OCI-LY3 (cell line): ENCODE measurements at regions not wholly inside any gene's neighbourhood (a gene's known extent, or its start where the extent isn't known, plus 50 kb on each side); places are given as distances from the start of the nearest gene placed in this dataset.

Experiments
- H2AFZ ChIP-seq: fragments of 200-600, 300-600 bp; shearing (Covaris generic); 2 replicates; pipeline ENCODE4 v1.6.0; 2014; ENCODE audit warnings: antibody characterized with exemption, low read depth, low read length
- H3K27ac ChIP-seq: fragments of 200-600, 300-600 bp; sonication (generic); 2 replicates; pipeline ENCODE4 v1.5.1; 2014; ENCODE audit warnings: mild to moderate bottlenecking, low read length, moderate library complexity, mixed read lengths
- H3K27me3 ChIP-seq: fragments of 200-600, 300-600 bp; sonication (generic); 2 replicates; pipeline ENCODE4 v1.6.1; 2014; ENCODE audit warnings: low read depth, low read length, mixed read lengths
- H3K36me3 ChIP-seq: fragments of 200-600, 300-600 bp; sonication (generic); replicated peaks from 2 replicates; pipeline ENCODE3; 2014; ENCODE audit warnings: low read depth, low read length, mixed read lengths
- H3K4me1 ChIP-seq: fragments of 300-600, 200-600 bp; sonication (generic); 2 replicates; pipeline ENCODE4 v1.6.1; 2014; ENCODE audit warnings: low read length, mixed read lengths
- H3K4me2 ChIP-seq: fragments of 200-600, 300-600 bp; sonication (generic); 2 replicates; pipeline ENCODE4 v1.6.1; 2014; ENCODE audit warnings: low read length, mixed read lengths
- H3K4me3 ChIP-seq: fragments of 300-600, 200-600 bp; sonication (generic); 2 replicates; pipeline ENCODE4 v1.5.1; 2014; ENCODE audit warnings: antibody characterized with exemption, mild to moderate bottlenecking, low read length, moderate library complexity
- H3K79me2 ChIP-seq: fragments of 300-600, 200-600 bp; shearing (Covaris generic); 2 replicates; pipeline ENCODE4 v1.6.1; 2014; ENCODE audit warnings: mild to moderate bottlenecking, low read length, mixed read lengths
- H3K9ac ChIP-seq: fragments of 300-600, 200-600 bp; shearing (Covaris generic); 2 replicates; pipeline ENCODE4 v1.6.0; 2014; ENCODE audit warnings: mild to moderate bottlenecking, low read length, moderate library complexity
- H3K9me3 ChIP-seq: fragments of 200-600, 300-600 bp; shearing (Covaris generic); 2 replicates; pipeline ENCODE4 v1.6.1; 2014; ENCODE audit warnings: low read length, mixed read lengths; ENCODE audit not compliant: insufficient read depth
- H4K20me1 ChIP-seq: fragments of 200-600, 300-600 bp; sonication (generic); 2 replicates; pipeline ENCODE4 v1.6.1; 2016; ENCODE audit warnings: low read length, mixed read lengths; ENCODE audit not compliant: insufficient read depth
- EZH2phosphoT487 ChIP-seq: fragments of 200-600 bp; shearing (Covaris generic); IDR thresholded peaks from 2 replicates; pipeline ENCODE4 v1.6.1; 2018; ENCODE audit warnings: antibody characterized with exemption, mixed run types, low read depth
- TF ChIP-seq, protein P1 (sequence below): fragments of 200-600, 300-600 bp; sonication (generic); IDR thresholded peaks from 2 replicates; pipeline ENCODE4 v1.5.1; 2014; ENCODE audit warnings: antibody characterized with exemption, low read length, low read depth

DNA sequence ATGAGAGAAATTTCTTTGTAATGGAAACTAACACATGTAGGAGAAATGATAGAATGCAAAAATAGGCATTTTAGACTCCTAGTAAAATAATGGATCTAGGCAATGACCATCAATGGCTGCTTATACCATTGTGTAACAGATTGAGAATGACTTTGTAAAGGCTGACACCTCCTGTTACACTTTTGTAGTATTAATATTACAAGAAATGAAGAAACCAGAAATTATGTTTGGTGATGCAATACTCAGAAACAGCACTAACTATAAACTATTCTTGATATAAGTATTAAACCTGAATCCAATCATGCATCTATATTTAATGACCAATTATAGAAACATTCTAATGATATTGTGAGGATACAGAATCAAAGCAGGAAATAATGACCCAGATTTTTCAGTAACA is 108.5 kb upstream of the CNTN1 start:
- Histone ChIP-seq H3K27me3 (no peaks in the 10 kb centered on the region), H3K9me3 (peaks cover 3% of the 10 kb centered on the region; the same call in 1 of the 2 replicates), H3K4me3 (no peak overlapping the region), H3K4me1 (no peaks in the 10 kb centered on the region), H3K27ac (no peak overlapping the region), H4K20me1 (no peaks in the 10 kb centered on the region), H3K36me3 (no peaks in the 10 kb centered on the region), H3K9ac (no peak overlapping the region), H2AFZ (no peak overlapping the region), H3K4me2 (no peak overlapping the region), H3K79me2 (no peaks in the 10 kb centered on the region)
- TF ChIP-seq, protein P1, sequence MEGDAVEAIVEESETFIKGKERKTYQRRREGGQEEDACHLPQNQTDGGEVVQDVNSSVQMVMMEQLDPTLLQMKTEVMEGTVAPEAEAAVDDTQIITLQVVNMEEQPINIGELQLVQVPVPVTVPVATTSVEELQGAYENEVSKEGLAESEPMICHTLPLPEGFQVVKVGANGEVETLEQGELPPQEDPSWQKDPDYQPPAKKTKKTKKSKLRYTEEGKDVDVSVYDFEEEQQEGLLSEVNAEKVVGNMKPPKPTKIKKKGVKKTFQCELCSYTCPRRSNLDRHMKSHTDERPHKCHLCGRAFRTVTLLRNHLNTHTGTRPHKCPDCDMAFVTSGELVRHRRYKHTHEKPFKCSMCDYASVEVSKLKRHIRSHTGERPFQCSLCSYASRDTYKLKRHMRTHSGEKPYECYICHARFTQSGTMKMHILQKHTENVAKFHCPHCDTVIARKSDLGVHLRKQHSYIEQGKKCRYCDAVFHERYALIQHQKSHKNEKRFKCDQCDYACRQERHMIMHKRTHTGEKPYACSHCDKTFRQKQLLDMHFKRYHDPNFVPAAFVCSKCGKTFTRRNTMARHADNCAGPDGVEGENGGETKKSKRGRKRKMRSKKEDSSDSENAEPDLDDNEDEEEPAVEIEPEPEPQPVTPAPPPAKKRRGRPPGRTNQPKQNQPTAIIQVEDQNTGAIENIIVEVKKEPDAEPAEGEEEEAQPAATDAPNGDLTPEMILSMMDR: no peak
- no peak for TF ChIP-seq EZH2phosphoT487

DNA sequence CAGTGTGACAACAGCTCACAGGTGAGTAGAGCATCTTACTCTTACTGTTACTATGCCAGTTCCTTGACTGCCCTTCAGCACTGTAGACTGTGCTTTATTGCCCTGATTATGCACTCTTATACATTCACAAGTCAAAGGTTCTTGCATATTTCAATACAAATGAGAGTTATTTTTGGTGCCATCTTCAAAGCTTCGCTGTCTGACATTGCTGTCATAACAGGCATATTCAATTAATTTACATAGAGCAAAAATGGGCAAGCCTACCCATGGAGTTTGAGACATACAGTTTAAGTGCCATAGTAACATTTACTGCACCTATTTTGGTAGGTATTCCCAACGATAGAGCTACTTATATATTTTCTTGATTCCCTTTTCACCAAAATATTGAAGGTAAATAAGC is 107.5 kb upstream of the CNTN1 start:
- H3K4me1 ChIP-seq: no peaks in the 10 kb centered on the region
- H4K20me1 ChIP-seq: no peaks in the 10 kb centered on the region
- H3K79me2 ChIP-seq: no peaks in the 10 kb centered on the region
- H2AFZ ChIP-seq: no peak overlapping the region
- peaks cover 8% of the 10 kb centered on the region; the same call in 1 of the 2 replicates for H3K9me3 ChIP-seq
- peaks cover 4% of the 10 kb centered on the region for H3K36me3 ChIP-seq
- no peak overlapping the region for H3K4me2 ChIP-seq
- TF ChIP-seq EZH2phosphoT487: no peak
- TF ChIP-seq, protein P1: no peak
- H3K4me3 ChIP-seq: no peak overlapping the region
- no peak overlapping the region for H3K27ac ChIP-seq
- no peaks in the 10 kb centered on the region for H3K27me3 ChIP-seq
- no peak overlapping the region for H3K9ac ChIP-seq

DNA sequence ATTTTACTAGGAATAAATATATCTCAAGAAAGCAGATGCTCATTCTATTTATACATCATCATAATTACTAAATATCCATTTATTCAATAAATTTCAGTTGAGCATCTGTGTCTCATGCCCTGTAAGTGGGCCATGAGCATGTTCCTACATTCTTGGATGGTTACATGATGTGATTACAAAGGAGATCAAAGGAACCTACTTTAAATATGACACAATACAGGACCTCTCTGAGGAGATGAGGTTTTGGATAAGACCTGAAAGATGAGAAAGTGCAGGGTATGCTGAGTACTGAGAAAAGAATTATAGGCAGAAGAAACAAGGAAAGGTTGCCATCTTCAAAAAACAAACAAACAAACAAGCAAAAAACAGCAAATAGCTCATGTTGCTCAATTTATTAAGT is 105.4 kb upstream of the CNTN1 start:
- H3K9me3 ChIP-seq: peaks cover 9% of the 10 kb centered on the region; the same call in 1 of the 2 replicates
- H3K36me3 ChIP-seq: peaks cover 4% of the 10 kb centered on the region
- H3K4me1 ChIP-seq: no peaks in the 10 kb centered on the region
- H2AFZ ChIP-seq: no peak overlapping the region
- H3K27me3 ChIP-seq: no peaks in the 10 kb centered on the region
- H3K4me3 ChIP-seq: no peak overlapping the region
- H3K27ac ChIP-seq: no peak overlapping the region
- H3K79me2 ChIP-seq: no peaks in the 10 kb centered on the region
- H4K20me1 ChIP-seq: no peaks in the 10 kb centered on the region
- no peak overlapping the region for H3K4me2 ChIP-seq
- H3K9ac ChIP-seq: no peak overlapping the region
- TF ChIP-seq, protein P1: no peak

DNA sequence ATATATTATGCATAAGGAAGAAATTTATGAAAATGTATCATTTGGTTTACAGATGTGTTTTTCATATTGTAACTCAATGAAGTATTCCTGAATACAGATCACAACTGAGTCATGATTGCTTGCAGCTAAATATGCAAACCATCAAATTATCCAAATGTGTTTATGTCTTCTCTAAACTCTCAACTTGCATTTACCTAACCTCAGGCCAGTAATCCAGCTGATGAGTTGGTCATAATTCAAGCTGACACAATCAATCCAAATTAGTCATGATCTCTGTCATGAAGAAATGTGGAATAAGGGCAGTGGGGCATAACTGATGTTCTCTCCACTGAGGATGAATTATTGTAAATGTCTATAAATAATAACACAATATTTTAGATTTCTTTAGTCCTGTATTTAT is 104.8 kb upstream of the CNTN1 start:
- Histone ChIP-seq H4K20me1 (no peaks in the 10 kb centered on the region), H3K4me1 (no peaks in the 10 kb centered on the region), H3K27me3 (no peaks in the 10 kb centered on the region), H3K9me3 (peaks cover 9% of the 10 kb centered on the region; the same call in 1 of the 2 replicates), H2AFZ (no peak overlapping the region), H3K4me2 (no peak overlapping the region), H3K27ac (no peak overlapping the region), H3K36me3 (peaks cover 4% of the 10 kb centered on the region), H3K9ac (no peak overlapping the region), H3K79me2 (no peaks in the 10 kb centered on the region), H3K4me3 (no peak overlapping the region)
- TF ChIP-seq EZH2phosphoT487: no peak
- TF ChIP-seq, protein P1: no peak
